ENCODE measurements at regions not wholly inside any gene's neighbourhood (a gene's known extent, or its start where the extent isn't known, plus 50 kb on each side); places are given as distances from the start of the nearest gene placed in this dataset.

- no peak for DNase-seq (ENCODE audit: low spot score)
Observed at GRCh38 chr6:110033101-110033500, 55.0 kb downstream of the GPR6 start.

DNA sequence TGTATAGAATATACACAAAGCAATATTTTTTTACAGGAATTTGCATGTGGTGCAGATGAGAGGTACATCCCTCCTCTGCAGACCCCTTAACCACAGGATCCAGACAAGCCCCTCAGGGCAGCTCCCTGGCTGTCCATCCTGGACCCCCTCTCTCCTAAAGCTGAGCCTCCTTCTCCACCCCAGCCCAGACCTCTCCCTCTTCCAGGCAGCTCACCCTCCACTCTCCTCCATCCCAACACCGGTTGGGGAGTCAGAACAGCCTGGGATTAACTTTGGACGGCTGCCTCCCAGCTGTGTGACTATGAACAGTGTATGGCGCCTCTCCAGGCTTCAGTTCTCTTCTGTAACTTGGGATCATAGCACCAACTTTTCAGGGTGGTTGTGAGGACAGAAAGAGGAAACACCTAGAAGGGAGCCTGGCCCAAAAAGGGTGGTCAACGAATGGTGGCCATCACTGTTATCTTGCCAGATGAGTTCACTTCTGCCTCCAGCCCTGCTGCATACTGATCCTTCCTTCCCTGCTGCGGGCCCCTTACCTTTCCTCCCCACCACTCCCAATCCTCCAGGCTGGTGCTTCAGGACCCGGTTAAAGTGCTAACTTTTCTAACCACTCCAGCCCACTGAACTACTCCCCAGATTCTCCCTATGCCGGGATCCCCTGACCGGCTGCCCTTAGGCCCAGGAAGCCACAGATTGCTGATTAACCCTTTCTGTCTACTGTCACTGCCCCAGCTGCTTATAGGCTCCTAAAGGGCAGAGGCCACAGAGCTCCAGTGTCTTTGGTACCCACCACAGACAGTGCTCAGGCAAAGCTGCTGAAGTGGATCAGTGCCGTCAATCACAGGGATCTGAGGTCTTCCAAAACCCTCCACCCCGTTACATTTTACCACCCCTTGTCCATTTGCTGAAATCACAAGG, 55.9 kb downstream of the GPR6 start:
- DNase-seq (ENCODE audit: low spot score) = no peak

DNA sequence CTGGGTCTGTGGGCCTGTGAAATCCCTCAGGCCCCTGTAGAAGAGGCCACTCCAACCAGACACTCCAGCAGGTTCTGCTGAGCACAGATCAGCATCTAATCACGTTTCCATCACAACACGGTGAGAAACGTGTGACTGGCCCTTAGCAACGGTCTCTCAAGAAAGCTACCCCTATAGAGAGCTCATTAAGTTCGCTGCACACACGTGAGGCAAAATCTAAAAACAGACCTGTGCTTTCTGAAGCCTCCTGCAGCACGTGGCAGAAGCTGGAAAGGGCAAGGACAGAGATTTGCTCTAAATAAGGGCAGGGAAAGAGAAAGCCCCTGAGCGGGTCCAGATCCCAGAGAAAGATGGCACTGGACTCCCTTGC, 56.5 kb downstream of the GPR6 start:
- no peak for DNase-seq (ENCODE audit: low spot score)

GRCh38 chr6:110035321-110035720, 57.2 kb downstream of the GPR6 start:
- no peak for DNase-seq (ENCODE audit: low spot score)

GRCh38 chr6:110036408-110037302, 58.5 kb downstream of the GPR6 start:
- DNase-seq (ENCODE audit: low spot score) = no peak

- no peak for DNase-seq (ENCODE audit: low spot score)
Observed at GRCh38 chr6:110037726-110038295, 59.7 kb downstream of the GPR6 start.

DNA sequence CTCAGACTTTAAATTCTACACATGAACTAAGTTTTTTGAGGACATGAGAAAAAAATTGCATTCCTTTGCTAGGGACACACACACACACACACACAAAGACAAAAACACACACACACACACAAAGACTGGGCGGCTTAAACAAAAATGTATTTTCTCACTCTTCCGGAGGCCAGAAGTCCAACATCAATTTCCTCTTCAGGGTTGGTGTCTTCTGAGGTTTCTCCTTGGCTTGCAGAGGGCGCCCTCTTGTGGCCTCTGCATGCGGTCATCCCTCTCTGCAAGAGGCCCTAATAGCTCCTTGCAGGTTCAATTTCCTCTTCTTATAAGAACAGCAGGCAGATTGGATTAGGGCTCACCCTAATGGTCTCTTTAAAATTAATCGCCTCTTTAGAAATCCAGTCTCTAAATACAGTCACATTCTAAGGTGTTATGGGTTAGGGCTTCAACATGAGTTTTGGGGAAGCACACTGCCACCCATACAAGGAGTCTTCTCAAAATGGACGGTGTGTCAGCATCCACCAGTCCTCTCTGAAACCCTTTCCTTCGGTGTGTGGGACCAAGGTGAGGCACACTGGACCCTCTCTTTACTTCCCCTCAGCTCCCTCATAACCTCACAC, 61.4 kb downstream of the GPR6 start:
- peak; percentile 85 for DNase-seq (ENCODE audit: low spot score)

DNA sequence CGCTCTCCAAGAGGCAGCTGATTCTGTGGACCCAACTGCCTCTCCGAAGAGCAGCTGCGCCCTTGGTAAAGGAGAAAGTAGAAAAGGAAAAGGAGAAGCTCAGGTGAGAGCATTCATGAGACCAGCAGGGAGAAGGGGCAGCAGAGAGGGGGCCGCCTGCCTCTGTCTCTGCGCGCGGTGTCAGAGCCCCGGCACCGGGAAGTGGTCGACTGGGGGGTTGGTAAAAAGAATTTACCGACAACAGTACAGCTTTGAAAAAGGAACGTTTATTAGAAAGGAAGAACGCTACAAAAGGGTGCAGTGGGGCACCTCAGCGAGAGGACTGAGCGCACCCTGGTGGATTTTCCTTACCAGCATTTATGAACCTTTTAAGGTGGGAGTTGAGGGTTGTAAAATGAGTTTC, 61.9 kb downstream of the GPR6 start:
- peak; percentile 44 for DNase-seq (ENCODE audit: low spot score)

DNA sequence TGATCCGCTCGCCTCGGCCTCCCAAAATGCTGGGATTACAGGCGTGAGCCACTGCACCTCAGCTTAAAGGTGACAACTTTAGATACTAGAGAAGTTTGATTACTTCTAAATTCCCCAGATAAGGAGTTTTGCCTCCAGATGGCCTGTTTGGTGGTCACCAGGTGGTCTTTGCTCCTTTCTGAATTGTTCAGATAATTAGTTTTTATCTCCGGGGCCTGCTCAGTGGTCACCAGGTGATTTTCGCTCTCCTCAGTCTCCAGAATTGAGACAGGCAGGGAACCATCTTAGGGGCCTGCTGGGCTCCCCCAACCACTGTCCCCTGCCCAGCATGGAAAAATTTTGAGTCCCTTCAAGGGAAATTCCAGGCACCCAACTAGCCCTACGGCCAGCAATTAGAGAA, 62.6 kb downstream of the GPR6 start:
- DNase-seq (ENCODE audit: low spot score) = no peak

DNA sequence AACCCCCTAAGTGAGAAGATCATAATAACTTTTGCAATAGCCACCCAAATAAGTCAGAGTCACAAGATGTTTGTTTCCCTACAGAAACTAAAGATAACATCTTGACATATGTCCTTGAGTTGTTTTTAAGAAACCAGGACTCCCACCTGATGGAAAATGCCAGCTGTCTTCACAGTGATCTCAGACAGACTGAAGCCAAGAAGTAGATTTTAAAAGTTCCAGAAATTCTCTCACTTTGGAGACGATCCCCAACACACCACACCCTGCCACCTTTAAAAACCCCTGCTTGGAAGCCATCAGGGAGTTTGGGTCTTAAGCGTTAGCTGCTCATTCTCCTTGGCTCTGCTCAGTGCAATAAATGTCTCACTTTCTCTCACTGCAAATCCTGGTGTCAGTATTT, 63.0 kb downstream of the GPR6 start:
- DNase-seq (ENCODE audit: low spot score) = no peak

DNA sequence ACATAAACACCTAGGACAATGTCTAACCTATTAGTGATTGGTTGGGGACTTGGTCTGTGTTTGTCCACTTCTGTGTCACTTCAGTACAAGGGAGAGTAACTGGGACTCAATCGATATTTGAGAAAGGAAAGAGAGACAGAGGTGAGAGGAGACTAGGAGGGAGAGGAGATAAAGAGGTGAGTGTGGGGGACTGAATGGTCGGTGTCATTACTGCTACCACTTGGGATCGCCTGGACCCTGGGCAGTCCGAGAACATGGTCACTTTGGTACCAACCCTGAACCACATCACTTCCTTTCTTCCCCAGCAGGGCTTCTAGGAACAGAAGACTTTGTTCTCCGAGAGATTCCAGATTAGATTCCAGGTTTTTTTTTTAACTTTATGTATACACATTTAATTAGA, 63.7 kb downstream of the GPR6 start:
- no peak for DNase-seq (ENCODE audit: low spot score)

GRCh38 chr6:110042670-110043296, 64.7 kb downstream of the GPR6 start:
- no peak for DNase-seq (ENCODE audit: low spot score)

DNA sequence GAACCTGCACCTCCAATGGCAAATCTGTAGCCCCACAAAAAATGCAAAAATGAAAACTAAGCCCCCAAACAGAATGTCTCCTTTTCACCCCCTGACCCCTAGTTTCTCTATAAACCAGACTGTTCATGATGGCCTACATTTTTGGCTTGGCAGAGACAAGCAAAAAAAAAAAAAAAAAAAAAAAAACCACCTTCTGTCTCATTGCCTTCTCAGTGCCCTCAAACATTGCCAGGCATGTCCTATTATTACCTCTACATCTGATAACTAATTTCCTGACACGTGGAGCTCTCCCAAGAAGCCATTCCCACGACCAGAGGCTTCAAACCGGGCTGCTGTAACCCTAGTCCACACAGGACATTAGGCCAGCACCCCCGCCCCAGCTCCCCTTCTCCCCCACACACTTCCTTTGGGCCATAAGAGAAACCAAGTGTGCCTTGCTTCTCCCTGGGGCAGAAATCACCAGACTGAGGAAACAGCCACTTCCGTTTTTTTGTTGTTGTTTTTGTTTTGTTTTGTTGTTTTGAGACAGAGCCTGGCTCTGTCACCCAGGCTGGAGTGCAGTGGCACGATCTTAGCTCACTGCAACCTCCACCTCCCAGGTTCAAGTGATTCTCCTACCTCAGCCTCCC, 65.4 kb downstream of the GPR6 start:
- DNase-seq (ENCODE audit: low spot score) = no peak

DNA sequence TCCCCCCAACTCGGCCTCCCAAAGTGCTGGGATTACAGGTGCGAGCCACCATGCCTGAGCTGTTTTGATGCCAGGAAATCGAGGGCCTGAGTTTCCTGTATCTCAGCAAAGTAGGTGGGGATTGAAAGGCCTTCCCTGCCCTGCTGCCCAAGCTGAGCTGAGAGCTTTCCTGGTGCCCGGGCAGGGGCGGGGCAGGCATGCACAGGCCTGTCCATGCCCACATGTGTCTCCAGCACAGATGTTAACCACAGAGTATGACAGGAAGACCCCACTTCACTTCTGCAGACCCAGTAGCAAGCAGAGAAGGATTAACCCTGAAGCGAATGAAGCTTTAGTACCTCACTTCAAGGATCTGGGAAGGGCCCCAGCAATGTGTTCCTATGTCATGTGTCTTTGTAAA, 66.0 kb downstream of the GPR6 start:
- DNase-seq (ENCODE audit: low spot score) = no peak

DNA sequence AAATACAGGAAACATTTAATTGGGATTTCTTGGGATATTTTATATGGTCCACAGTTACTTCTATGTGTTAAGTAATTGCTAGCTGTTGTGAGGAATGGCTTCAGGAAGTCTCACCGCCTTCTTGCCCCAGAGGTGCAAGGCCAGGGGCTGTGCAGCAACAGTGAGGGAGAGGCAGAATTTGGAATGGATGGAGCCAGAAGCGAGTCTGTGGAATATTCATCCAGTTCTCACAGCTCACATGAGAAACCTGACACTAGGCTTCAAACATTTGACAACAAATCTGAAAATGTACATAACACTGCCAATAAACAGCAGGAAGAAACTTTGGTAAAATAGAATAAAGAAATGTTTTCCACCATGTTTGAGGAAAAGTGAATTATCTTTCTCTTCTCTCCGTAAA, 66.5 kb downstream of the GPR6 start:
- no peak for DNase-seq (ENCODE audit: low spot score)

- DNase-seq (ENCODE audit: low spot score) = no peak
Observed at GRCh38 chr6:110048221-110048875, 70.2 kb downstream of the GPR6 start.

GRCh38 chr6:110049696-110050439, 71.8 kb downstream of the GPR6 start:
- DNase-seq (ENCODE audit: low spot score) = no peak

All from CD4-positive, alpha-beta T cell treated with Interleukin-15 for 4 hours (primary cell).